H1 (cell line): ENCODE measurements at regions not wholly inside any gene's neighbourhood (a gene's known extent, or its start where the extent isn't known, plus 50 kb on each side); places are given as distances from the start of the nearest gene placed in this dataset.

Experiments used
- CTCF ChIP-seq, 3 experiments: IDR thresholded peaks; 1 replicate in 2 of 3; 2 replicates in 1 of 3; pipeline versions ENCODE4 v1.5.1 to v1.6.1; 2011; ENCODE audit warnings: low read length in 3 of 3, mild to moderate bottlenecking in 3 of 3, inconsistent platforms in 2 of 3, low read depth in 1 of 3, moderate library complexity in 1 of 3; ENCODE audit not compliant: insufficient read depth in 1 of 3; ENCODE audit errors: control extremely low read depth in 1 of 3
- EGR1 ChIP-seq: IDR thresholded peaks from 2 replicates; pipeline ENCODE4 v1.6.1; 2011; ENCODE audit warnings: low read depth, low read length, borderline replicate concordance
- GABPA ChIP-seq: IDR thresholded peaks from 2 replicates; pipeline ENCODE4 v1.6.1; 2011; ENCODE audit warnings: mild to moderate bottlenecking, low read length, moderate library complexity, borderline replicate concordance; ENCODE audit not compliant: insufficient read depth
- SP1 ChIP-seq: IDR thresholded peaks from 2 replicates; pipeline ENCODE4 v1.6.1; 2011; ENCODE audit warnings: low read depth, low read length
- SRF ChIP-seq: IDR thresholded peaks from 2 replicates; pipeline ENCODE4 v1.6.1; 2011; ENCODE audit warnings: mild to moderate bottlenecking, low read depth, low read length, moderate library complexity
- USF2 ChIP-seq: IDR thresholded peaks from 2 replicates; pipeline ENCODE4 v1.6.1; 2011; ENCODE audit warnings: low read length, improper control_type of control experiment

DNA sequence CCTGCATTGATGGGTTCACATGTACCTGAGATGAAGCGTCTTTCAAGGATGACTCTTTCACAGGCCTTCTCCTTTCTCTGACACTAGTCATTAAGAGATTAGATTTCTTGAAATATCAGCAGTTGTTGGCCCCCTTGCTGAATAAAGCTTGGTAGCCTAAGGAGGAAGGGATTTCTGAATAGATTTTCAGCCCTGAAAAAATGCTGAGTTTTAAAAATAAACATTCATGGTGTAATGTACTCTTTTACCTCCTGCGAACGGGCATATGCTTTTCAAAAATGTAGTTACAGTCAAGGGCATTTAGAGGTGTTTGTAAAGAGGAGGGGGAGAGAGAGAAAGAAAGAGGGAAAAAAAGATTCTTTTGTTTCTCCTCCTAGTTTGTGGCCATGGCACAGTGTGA lies 222.7 kb downstream of the SOX4 start:
- no peak for TF ChIP-seq CTCF (IDR thresholded peaks at IDR 0.05; ENCODE audit: control extremely low read depth in 1 of 3, insufficient read depth in 1 of 3, low read depth in 1 of 3, low read length in 3 of 3)
- no peak for TF ChIP-seq USF2
- no peak for TF ChIP-seq EGR1
- TF ChIP-seq SP1, result no peak
- no peak for TF ChIP-seq SRF
- no peak for TF ChIP-seq GABPA
